8988T (cell line): ENCODE measurements at regions not wholly inside any gene's neighbourhood (a gene's known extent, or its start where the extent isn't known, plus 50 kb on each side); places are given as distances from the start of the nearest gene placed in this dataset.
A peak's percentile ranks its signal among the peaks of the same experiment; 100 is the strongest.

Experiments used
- DNase-seq: peaks from one replicate; pipeline ENCODE4 v3.0.0; 2011

DNA sequence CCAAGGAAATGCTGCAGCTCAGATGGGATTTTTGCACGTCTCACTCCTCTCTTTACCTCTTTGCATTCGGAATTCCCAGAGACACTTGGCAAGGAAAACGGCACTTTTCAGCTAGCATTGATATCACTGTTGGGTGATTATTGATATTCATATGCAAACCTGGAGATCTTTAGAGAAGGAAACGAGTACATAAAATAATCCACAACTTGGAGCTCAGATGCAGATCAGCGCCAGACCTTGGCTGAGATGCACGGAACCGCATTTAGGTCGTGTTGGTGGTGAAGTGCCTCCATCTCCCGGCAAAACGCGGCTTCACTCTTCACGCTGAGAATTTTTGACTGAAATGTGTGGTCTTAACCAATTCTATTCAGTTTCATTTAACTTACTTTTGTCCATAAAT is 77.2 kb upstream of the ARHGEF7 start:
- DNase-seq = no peak

DNA sequence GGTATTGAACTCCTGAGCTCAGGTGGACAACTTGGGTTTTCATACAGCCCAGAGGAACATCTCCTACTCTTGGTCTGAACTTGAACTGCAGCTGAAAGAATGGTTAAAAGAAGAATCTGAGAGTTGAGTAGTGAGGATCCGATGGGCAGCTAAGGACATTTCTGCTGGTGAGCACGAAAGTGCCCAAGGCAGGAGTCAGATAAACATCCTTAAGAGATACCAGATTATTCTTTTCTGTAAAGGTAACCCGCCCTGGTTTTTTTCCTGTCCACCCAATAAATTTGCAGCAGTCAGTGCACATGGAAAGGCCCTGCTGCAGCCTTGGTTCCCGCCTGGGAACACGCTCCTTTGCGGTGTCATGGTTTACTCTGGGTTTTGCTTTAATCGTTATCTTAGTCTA is 78.4 kb upstream of the ARHGEF7 start:
- no peak for DNase-seq

DNA sequence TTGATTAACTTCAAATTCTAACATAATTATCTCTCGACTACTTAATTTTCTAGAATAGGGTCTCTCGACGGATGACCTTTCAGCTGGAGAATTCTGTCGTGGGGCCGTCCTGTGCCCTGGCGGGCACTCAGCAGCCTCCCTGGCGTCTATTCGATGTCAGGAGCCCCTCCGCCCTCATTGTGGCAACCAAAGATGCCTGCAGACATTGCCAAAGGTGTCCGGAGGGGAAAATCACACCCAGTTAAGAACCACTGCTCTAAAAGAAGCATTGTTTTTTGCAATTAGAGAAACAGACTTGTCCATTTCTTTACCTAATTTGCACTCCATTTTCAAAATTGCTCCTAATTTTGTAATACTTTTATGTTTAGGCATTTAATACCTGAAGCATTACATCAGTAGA is 79.2 kb upstream of the ARHGEF7 start:
- DNase-seq = no peak

DNA sequence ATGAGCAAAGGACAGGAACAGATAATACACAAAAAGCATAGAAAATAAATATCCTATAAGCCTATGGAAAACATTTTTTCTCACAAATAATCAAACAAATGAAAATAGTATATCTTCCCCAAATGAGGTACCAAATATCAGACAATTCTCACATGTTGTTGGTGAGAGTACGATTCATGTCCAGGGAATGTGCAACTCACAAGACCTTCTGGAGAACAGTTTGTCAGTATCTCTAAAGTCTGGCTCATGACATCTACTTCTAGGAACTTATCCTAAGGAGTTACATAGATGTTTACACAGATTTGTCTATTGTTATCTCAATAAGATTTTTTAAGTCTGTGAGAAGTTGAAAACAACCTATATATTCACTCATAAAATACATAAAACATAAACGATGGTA is 80.3 kb upstream of the ARHGEF7 start:
- no peak for DNase-seq

DNA sequence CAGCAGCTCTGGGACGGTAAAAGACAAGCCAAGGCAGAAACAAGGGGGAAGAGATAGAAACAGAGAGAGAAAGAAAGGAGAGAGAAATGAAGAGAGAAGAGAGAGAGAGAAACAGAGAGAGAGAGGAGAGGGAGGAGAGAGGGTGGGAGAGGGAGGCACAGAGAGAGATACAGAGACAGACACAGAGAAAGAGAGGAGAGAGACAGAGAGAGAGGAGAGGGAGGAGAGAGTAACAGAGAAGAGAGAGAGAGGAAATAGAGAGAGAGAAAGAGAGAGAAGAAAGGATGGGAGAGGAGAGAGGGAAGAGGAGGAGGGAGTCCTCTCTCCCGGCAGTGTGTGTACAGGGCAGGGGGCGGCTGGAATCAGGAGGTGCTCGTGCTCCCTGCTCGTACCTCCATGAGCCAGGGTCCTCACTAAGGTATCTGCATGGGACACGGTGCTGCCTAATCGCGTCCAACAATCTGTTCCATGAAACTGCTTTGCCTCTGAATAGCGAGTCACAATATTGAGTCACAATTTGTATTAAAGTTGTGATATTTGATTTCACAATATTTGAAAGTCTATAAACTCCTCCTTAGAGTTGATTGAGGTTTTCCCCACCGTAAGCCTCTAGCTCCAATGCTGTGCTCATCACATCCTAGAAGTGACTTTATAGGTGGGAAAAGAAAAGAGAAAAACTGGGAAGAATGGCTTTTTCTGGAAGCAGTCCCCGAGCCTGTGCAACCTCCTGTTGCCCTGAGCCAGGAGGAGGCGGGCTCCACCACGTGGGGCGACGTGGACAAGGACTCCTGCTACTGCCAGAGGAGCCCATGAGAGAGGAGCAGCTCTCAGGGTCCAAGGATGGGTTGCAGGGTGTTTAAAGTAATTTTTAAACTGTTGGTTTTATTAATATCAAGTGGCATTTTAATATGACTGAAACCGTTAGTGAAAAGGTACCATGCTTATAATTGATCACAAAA is 81.7 kb upstream of the ARHGEF7 start:
- no peak for DNase-seq

DNA sequence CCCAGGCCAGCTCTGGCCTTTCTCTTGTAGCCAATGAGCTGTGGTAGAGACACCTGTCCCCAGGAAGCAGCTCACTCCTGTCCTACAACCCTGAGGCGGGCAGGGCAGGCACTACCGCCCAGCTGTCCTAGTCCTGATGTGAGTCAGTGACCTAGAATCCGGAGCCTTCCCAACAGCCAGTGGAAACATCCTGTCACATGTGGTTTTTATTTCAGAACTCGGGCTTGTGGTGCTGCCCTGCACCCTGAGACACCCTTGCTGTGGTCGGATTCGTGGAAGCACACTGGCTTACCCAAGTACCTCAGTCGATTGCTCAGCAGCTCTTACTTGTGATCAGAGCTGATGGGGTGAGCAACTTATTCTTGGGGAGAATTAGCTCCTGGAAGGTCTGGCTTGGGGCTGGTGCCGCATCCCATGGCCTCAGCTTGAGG is 83.6 kb upstream of the ARHGEF7 start:
- DNase-seq = peak; percentile 58

DNA sequence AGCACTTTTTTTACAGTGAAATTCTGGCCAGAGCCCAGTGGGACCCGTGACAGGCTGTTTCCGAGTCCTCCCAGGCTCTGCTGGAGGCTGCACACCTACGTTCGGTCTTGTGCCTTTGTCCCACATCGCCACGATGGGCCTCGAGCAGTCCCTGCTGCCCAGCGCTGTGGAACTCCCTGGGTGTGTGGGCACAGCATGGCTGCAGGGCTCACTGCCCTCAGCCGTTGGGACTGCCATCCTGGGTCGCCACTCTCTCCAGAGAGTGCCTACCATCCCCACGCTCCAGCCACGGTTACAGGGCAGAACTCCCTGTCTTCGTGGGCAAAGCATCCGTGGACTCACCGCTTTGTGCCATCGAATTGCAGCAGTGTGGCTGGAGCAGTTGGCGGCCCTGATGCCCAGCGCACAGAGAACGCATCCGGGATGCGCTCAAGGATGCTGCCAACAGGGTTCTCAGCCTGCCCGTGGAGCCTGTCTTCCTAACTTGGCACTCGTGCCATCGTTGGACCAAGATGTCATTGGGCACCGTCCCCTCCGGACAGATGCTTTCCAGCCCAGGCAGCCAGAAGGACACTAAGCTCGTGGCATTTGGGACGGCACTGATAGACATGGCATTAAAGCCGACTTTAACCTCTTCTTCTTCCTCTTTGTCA is 85.0 kb upstream of the ARHGEF7 start:
- DNase-seq = no peak

DNA sequence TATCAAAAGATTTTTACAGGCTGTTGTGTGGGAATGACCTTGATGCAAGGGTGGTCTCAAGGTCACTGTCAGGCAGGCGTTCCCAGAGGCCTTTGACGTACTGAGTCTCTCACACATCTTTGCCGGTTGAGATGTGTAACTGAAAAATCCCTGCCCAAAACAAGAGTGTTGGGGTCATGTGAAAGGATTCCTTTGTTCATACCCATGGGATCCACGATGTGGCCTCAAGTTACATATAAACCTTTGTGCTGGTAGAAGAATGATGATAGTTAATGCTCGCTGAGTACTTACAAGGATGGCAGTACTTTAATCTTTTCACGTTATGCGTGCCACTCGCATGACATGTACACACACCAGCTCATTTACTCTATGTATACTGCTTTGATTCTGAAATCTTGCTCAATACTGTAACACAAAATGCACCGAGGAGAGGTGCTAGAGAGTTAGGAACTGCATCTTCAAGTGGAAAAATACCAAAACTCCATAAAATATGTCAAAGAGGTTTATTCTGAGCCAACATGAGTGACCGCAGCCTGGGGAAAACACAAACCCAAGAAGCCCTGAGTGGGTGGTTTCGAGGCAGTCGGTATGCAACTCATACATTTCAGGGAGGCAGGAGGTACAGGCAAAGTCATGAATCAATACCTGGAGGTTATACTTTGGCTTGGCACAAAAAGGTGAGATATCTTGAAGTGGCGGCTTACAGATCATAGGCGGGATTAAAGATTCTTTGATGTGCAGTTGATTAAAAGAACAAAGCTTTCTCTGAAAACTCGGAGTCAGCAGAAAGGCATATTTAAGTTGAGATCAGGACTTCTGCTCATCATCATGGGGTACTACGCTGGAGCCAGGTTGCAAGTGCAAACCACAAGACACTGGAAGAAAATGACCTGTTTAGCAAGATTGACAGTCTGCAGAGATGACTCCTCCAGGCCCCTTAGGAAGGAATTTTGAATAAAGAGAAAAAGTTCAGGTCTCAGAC is 87.4 kb upstream of the ARHGEF7 start:
- DNase-seq = no peak

DNA sequence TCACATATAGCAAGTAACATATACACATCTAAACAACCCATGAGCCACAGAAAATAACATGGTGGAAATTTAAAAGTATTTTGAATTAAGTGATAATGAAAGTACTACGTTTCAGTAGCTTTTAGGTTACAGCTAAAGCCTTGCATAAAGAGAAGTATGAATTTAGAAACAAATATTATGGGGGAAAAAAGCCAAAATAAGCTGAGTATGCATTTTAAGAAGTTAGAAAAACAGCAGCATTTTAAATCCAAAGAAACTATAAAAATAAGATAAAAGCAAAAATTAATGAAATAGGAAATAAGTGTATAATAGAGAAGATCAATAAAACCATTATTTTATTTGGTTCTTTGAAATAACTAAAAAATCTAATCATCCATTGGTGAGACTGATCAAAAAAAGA is 89.8 kb upstream of the ARHGEF7 start:
- DNase-seq = no peak

DNA sequence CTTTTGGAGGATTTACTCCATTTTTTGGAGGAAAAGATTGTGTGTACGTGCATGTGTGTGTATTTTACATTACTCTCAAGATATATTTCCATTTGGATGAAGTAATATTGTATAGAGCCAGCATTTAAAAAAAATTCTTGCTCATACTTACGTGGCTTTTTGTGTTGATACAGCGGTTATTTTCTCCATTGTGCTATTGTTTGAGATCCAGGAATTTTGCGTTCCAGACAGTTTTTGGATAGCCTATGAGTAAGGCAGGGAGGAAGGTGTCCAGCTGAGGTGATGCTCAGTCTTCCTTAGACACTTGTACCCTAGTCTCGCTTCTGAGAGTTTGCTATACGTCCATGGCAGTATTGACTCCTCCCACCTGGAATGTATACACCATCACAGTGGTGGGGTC is 92.2 kb upstream of the ARHGEF7 start:
- DNase-seq = no peak

DNA sequence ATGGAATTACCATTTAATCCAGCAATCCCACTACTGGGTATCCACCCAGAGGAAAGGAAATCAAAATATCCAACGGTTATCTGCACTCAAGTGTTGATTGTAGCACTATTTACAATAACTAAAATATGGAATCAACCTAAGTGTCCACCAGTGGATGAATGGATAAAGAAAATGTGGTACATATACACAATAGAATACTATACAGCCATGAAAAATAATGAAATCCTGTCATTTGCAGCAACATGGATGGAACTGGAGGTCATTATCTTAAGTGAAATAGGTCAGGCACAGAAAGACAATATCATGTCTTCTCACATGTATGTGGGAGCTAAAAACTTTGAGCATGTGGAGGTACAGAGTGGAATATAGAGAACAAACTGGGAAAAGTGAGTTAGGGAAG is 92.9 kb upstream of the ARHGEF7 start:
- no peak for DNase-seq

DNA sequence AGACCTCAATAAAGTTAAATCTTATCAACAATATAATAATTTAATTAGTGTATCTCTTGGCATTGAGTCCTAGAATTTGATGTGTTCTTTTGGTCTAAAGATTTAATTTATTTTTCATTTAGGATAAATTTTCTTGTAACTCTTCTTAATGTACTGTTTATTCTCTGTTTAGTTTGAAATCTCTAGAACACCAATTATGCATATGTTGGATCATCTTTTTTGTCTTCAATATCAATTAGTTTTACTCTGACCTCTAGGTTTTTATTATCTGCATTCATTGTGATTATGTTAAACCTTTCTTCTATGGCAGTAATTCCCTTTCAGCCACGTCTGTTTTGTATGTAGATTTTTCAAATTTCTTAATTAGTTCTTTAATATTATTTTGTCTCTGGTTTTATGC is 93.8 kb upstream of the ARHGEF7 start:
- DNase-seq = no peak

DNA sequence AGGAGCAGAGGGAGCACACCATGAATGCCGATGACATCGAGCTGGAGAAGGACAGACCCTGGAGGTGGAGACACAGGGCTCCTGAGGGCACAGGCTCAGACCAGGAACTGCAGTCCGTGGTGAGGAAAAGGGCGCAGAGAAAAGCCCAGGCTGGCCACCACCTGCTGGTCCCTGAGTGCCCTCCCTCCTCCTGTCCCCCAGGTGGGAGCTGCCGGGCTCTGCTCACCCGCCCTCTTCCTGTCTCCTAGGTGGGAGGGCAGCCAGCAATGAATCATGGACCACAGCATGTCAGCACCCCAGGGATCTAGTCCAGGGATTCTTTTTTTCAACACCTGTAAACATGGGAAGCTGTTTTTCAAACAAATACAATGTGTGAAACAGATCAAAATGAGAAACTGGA is 94.6 kb upstream of the ARHGEF7 start:
- no peak for DNase-seq

DNA sequence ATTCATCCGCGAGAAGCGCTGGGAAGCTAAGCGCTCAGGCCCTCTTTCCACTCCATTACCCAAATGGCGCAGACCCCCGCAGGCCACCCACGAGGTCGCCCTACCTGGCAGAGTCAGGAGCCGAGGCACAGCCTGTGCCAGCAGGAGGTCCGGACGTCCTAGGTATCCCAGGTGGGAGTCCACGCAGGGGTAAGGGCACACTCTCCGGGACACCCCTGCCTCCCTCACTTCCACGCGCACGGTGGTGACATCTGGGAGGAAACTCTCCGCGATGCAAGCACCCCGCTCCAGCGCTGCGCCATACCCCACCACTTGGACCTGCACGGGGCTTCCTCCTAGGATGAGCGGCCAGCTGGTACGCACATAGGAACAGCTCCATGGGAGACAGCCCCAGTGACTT is 95.1 kb upstream of the ARHGEF7 start:
- no peak for DNase-seq

DNA sequence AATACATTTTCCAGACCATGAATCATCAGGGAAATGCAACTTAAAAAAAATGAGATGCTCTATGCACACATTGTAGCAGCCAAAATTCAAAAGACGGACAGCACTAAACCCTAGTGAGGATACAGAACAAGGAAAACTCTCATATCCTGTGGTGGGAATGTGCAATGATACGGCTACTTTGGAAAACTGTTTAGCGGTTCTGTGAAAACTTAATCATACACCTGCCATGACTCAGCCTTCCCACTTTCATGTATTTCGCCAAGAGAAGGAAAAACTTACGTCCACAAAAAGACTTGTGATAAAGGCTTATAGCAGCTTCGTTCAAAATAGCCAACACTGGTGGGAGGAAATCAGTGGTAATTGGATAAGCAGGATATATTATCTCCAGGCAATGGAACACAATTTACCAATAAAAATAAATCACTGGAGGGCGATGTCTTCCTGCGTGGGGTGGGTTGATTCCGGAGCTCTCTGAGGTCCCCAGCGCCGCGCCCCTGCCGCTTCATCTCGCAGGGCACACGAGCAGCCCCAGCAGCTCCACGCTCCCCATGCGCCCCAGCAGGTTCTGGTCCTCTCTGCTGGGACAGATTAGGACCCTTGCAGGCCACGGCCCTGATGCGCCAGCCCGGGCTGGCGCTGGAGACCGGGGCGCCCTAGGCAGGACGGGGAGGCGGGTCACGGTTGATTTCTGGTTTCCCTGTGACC is 97.2 kb upstream of the ARHGEF7 start:
- no peak for DNase-seq

DNA sequence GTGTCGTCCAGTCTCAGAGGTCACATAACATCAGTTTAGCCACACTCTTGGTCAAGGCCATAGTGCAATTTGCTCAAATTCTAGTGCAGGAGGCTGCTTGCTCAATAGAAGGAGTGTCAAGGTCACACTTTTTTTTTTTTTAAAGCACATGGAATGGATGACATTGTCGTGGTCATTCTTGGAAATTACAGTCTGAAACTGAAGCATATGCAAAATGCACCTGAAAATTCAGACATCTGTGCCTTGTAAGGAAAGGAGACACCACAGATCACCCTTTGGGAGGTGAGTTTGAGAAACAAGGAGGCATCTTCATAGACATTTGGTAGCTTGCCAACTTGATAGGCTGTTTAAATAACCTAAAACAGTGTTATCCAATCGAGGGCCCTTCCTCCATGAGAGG is 98.3 kb upstream of the ANKRD10 start:
- no peak for DNase-seq

DNA sequence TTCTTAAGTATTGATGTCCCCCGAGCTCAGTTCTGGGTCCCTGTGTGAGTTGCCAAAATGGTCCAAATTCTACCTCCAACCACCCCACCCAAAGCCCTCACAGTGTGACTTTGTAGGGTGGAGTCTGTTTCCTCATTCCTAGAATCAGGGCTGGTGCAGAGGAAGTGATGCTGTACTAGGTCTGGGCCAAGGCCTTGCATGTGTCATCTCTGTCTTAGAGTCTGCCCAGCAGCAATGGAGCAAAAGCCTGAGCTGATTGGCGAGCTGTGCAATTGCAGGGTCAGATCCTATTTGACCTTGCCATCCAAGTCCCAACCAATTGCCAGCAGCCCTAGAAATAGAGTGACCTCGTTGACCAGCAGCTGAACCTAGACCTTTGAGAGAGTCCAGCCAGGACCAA is 97.0 kb upstream of the ANKRD10 start:
- no peak for DNase-seq

DNA sequence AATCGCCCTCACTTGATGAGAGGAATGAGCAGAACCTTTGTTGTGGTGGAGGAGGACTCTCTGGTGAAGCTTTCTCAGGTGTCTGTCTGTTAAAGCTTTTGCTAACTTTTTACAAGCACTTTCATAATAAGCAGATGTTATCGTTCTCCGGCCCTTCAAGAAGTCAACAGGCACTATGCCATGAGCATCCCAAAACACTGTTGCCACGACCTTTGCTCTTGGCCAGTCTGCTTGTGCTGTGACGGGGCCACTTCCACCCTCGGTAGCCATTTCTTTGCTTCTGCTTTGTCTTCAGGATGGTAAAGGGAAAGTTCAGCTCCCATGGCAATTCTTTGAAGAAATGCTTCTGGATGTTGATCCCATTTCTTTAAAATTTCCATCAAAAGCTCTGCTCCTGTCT is 93.5 kb upstream of the ANKRD10 start:
- DNase-seq = no peak

DNA sequence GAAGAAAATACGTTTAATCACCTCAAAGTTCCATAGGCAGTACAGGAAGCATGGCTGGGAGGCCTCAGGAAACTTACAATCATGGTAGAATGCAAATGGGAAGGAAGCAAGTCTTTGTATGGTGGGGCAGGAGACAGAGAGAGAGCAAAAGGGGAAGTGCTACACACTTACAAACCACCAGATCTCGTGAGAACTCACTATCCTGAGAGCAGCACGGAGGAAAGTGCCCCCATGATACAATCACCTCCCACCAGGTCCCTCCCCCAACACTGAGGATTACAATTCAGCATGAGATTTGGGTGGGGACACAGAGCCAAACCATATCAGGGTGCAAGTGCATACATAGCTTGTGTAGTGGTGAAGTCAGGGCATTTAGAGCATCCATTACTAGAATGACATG is 92.3 kb upstream of the ANKRD10 start:
- no peak for DNase-seq

DNA sequence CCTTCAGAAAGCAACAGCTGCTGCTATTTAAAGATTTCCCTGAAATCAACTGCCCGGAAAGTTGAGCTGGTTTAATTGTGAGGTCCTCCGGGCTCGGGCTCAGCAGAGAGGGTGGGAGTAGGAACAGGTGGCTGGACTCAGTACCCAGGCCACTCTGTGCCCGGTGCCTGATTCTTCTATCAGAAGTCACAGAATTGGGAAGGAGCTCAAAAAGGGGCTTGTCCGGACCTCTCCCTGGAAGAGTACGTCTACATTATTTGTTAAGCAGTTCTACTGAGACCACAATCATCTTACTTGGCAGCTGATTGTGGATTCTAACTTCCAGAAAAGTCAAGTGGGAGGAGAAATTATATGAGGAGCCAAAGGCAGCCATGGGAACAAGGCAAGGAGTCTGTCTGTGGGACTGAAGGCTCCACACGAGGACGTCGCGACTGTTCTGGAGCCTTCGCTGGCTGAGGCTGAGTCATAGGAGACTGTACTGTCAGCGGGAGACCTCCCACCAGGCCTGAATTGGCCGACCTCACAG is 91.7 kb upstream of the ANKRD10 start:
- no peak for DNase-seq

DNA sequence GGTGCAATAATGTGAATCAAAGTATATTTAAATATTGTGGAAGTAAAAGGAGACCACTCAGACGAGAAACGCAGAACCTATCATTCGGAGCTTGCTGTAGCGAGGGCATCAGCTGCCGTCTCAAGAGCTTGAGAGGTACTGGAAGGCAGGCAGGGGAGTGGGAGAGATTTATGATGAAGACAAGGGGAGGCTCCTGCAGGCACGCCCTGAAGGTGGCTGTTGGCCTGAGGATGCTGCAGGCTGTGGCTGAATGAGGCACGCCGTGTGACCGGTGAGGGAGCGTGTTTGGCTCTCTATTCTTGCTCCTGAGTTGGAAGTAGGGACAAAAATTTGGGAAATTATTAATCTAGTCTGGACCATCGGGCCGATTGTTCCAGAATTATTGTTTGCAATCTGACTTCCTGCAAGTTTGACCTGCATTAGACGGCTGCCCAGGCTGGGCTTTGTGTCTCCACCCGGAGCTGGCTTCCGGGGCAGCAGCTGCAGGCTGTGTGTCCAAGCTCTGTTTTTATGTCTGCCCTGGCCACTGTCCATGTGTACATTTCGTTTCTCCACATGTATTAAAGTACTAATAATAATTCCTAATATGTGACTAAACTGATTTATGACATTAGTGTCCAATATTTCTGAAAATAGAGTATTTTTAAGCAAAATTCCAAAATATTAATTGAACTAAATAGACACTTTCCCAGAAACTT is 91.1 kb upstream of the ANKRD10 start:
- no peak for DNase-seq

DNA sequence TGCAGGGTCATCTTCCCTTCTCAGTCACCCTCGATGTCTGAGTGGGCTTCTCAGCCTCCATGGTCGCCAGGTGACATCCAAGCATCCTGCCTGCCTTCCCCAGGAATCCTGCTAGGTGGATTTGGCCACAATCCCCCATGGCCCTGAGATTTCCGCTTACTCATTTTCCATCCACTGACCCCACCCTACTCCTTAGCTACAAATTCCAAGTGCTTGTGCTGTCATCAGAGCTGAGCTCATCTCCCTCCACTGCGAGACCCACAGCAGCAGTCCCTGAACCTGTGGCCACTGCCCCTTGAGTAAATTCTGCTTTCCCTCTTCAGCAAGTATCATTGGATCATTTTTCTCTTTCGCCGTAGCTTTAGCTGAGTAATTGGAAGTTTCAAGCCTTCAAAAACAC is 90.5 kb upstream of the ANKRD10 start:
- DNase-seq = peak; percentile 42
